Activated CD4-positive, CD25-positive, alpha-beta regulatory T cell treated with anti-CD3 and anti-CD28 coated beads, Interleukin-2, amount 50 U/mL, for 24 hours (primary cell): ENCODE measurements at regions not wholly inside any gene's neighbourhood (a gene's known extent, or its start where the extent isn't known, plus 50 kb on each side); places are given as distances from the start of the nearest gene placed in this dataset.
"Not testable (repeated sequence)": the region's sequence is repeated elsewhere in the genome, so short reads cannot be mapped to it uniquely, and the experiment has no call there.

Source experiments
- ATAC-seq, 2 donors: fragments of 150-1000 bp; cut with Tn5 transposase; one replicate each; pipeline ENCODE4 v1.10.0; 2021; ENCODE audit warnings: mild to moderate bottlenecking in 1 of 2, moderate library complexity in 1 of 2

DNA sequence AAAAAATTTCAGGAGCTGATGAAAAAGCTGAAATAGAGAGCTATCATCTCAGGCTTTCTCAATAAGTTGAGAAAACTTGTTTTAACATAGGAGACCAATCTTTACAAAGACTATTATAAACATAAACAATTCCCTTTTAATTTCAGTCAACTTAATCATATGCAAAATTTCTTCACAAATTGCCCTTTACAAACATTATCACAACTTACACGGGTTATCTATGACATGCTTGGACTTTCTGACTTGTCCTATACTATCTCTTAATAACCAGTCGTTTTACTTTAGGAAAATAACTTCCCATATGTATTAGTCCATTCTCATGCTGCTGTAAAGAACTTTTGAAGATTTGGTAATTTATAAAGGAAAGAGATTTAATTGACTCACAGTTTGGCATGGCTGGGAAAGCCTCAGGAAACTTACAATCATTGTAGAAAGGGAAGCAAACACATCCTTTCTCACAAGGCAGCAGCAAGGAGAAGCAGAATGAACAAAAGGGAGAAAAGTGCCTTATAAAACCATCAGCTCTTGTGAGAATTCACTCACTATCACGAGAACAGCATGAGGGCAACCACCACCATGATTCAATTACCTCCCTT lies 1583.7 kb upstream of the CELF4 start:
- ATAC-seq = no peak

GRCh38 chr18:39134255-39134654 lies 1568.7 kb upstream of the CELF4 start:
- no peak for ATAC-seq

DNA sequence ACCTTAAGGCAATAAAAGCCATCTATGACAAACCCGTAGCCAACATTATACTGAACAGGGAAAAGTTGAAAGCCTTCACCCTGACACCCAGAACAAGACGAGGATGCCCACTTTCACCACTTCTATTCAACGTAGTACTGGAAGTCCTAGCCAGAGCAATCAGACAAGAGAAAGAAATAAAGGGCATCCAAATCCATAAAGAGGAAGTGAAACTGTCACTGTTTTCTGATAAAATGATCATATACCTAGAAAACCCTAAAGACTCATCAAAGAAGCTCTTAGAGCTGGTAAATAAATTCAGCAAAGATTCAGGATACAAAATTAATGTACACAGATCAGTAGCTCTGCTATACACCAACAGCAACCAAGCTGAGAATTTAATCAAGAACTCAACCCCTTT lies 1561.9 kb upstream of the CELF4 start:
- not testable (repeated sequence) for ATAC-seq

- ATAC-seq = no peak
Measured at GRCh38 chr18:39113790-39114189, 1548.2 kb upstream of the CELF4 start.

GRCh38 chr18:39105104-39105503 lies 1539.5 kb upstream of the CELF4 start:
- no peak for ATAC-seq

- ATAC-seq = no peak
Measured at GRCh38 chr18:39072970-39073369, 1507.4 kb upstream of the CELF4 start.

- ATAC-seq = no peak
Measured at GRCh38 chr18:39062426-39062825, 1496.8 kb upstream of the CELF4 start.

DNA sequence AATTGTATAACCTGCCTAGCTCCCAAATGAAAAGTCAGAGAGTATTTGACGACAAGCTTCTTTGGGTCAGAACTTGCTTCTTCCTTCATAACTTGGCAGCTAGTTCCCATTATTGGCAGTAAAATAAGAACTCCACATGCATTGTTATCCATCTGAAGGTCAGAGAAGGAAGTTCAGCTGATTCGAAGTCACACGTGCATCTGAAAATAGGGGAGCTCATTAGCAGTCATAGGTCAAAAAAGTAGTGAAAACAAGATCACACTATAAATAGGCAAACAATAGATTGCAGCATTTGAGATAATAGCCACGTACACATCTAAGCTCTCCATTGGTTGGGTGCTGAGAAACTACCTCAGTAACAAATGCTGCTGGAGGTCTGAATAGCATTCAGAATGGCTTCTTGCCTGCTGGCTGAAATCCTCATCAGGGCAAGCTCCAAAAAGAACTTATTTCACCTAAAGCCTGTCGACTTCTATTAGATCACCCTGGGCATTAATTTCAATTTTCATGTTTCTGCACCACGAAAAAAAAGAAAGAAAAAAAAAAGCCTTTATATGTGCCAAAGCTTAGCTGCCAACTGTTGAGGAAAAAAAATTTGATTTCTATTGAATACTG lies 1492.9 kb upstream of the CELF4 start:
- no peak for ATAC-seq

GRCh38 chr18:39057423-39058064 lies 1491.9 kb upstream of the CELF4 start:
- no peak for ATAC-seq

GRCh38 chr18:39053571-39053970 lies 1488.0 kb upstream of the CELF4 start:
- no peak for ATAC-seq

GRCh38 chr18:39051013-39051412 lies 1485.4 kb upstream of the CELF4 start:
- no peak for ATAC-seq

GRCh38 chr18:39039813-39040212 lies 1474.2 kb upstream of the CELF4 start:
- no peak for ATAC-seq

DNA sequence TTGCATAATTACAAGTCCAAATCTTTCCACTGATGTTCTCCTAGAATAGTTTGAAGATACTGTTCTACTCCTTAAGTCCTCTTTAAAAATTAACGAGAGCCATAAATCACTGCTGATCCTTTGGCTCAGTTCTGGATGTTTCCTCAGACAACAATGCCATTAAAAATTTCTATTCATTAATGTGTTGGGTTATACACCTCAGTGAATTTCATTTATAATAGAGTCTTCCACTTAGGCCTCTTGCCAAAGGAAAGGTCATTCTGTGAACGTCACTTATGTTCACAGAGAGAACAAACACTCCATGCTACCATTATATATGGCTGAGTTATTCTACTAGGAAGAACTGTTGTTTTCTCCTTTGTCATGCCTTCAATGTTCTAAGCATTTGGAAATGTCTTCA lies 1472.3 kb upstream of the CELF4 start:
- ATAC-seq = no peak

DNA sequence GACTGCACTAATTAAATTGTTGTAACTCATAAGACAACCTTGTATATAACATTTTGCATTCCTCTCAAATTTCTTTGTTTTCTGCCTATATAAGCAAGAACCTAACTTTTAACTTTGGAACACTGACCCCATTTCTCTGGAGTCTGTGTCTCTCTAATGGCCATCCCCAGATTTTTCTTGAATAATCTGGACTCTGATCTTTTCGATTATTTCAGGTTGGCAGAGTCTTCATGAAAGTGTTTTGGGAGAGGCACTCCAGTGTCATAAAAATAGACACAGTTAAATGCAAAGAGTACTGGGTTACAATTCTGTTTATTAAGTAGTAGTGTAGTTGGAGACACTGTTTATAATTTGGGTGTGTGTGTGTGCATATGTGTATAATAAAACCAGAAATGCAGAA lies 1467.7 kb upstream of the CELF4 start:
- no peak for ATAC-seq

- ATAC-seq = no peak
Measured at GRCh38 chr18:39031647-39032046, 1466.0 kb upstream of the CELF4 start.

GRCh38 chr18:39030124-39030655 lies 1464.6 kb upstream of the CELF4 start:
- ATAC-seq = no peak

- no peak for ATAC-seq
Measured at GRCh38 chr18:39025531-39025930, 1459.9 kb upstream of the CELF4 start.

GRCh38 chr18:39019989-39020388 lies 1454.4 kb upstream of the CELF4 start:
- ATAC-seq = no peak

GRCh38 chr18:39007031-39007902 lies 1441.7 kb upstream of the CELF4 start:
- no peak for ATAC-seq

- no peak for ATAC-seq
Measured at GRCh38 chr18:38996056-38996455, 1430.5 kb upstream of the CELF4 start.

DNA sequence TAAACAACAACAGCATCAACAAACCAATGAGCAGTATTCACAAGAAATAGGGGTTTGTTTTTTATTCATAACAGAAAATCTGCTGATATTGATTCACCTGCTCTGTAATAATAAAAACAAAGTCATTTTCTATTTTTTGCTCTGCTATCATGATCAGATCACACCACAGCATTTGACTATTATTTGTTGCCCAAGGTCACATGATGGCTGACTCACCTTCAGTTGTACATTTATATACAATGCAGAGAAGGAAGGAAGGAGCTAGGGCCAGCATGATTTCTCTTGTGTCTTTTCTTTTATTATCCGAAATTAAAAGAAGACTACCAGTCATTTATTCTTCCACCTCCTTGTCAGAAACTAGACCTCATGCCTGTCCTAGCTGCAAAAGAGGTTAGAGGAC lies 1427.7 kb upstream of the CELF4 start:
- no peak for ATAC-seq

GRCh38 chr18:38984968-38985367 lies 1419.4 kb upstream of the CELF4 start:
- ATAC-seq = no peak

DNA sequence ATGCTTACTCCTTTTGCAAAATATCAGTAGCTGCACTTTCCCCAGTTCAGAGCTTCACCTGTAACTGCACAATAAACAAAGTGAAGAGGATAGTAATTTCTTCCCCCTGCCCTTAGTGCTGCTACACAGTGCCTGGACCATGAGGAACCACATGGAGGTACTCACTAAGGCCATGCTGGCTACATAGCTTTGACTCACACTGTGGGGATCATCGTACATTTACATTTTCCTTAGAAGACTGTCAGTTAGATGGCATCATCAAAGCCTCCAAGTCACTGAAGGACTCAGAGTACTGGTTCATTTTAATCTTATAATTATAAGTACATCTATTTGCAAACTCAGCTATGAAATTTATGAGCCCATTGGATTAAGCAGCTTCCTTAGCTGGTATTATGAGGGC lies 1416.5 kb upstream of the CELF4 start:
- ATAC-seq = no peak
